AG09319 (cell line): ENCODE measurements at regions not wholly inside any gene's neighbourhood (a gene's known extent, or its start where the extent isn't known, plus 50 kb on each side); places are given as distances from the start of the nearest gene placed in this dataset.

Experiments
- DNase-seq: peaks from one replicate; pipeline ENCODE4 v3.0.0-alpha.2; 2010; ENCODE audit warnings: low read depth; ENCODE audit errors: extremely low read depth
- TF ChIP-seq, protein P1 (sequence below): IDR thresholded peaks from 2 replicates; pipeline ENCODE4 v1.5.1; 2011; ENCODE audit warnings: low read depth, mild to moderate bottlenecking, inconsistent platforms, low read length, moderate library complexity

DNA sequence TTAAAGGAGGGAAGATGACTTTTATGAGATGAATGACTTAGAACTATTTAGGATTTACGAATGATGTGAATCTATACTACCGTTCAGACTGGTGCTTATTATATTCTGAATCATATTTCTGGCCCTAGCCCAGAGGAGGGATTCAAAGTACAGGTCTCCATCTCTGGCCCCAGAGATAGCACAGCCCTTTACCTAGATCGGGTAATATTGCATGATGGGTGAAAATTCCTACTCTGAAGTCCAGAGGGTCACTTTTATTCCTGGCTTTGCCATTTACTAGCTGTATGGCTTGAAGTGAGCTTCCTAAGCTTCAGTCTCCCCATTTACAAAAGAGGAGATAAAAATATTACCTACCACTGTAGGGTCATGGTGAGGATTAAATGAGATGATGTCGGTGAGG, 135.8 kb upstream of the OSR1 start:
- TF ChIP-seq, protein P1, sequence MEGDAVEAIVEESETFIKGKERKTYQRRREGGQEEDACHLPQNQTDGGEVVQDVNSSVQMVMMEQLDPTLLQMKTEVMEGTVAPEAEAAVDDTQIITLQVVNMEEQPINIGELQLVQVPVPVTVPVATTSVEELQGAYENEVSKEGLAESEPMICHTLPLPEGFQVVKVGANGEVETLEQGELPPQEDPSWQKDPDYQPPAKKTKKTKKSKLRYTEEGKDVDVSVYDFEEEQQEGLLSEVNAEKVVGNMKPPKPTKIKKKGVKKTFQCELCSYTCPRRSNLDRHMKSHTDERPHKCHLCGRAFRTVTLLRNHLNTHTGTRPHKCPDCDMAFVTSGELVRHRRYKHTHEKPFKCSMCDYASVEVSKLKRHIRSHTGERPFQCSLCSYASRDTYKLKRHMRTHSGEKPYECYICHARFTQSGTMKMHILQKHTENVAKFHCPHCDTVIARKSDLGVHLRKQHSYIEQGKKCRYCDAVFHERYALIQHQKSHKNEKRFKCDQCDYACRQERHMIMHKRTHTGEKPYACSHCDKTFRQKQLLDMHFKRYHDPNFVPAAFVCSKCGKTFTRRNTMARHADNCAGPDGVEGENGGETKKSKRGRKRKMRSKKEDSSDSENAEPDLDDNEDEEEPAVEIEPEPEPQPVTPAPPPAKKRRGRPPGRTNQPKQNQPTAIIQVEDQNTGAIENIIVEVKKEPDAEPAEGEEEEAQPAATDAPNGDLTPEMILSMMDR: no peak
- no peak for DNase-seq

DNA sequence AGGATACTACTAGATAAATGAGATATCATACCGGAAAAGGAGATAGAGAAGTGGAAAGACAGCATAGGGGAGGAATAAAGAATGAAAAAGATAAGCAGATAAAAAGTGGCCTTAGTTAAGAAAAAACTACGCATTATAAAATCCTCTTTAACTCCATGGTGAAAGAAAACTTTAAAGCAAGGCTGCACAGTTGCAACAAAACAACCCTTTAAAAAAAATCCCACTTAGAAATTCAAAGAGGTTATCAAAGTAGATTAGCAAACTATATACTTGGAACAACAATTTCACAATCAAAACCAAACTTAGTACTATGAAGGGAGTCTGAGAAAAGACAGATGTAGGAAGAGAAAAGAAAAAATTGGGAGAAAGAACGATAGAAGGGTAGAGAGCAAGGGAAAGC, 133.4 kb upstream of the OSR1 start:
- TF ChIP-seq, protein P1: no peak

DNA sequence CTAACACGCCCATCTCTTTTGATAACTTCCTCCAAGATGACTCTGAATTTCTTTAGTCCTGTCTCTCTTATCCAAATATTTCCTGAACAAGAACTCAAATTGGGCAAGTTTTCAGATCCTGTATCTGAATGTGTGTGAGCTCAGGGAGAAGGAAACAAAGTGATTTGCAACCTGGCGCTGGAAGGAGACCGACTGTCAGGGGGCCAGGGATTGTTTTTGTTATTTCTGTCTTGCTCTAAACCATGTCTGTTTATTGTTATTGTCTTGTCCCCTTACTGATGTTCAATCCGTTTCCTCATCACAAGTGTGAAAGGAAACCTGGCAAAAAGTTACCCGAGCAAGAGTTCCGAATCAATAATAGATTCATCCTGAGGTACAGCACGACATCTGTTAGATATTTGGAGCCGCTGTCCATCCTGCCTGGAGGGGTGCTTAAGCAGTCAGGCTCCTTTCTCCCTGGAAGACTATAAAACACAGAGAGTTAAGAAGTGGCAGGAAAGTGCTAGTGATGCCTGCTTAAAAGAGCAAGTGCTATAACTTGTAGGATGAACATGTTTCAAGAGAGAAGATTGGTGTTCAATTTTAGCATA, 132.5 kb upstream of the OSR1 start:
- DNase-seq: no peak
- TF ChIP-seq, protein P1: no peak

More for the DNA sequence above, 133.4 kb upstream of the OSR1 start:
- no peak for DNase-seq

DNA sequence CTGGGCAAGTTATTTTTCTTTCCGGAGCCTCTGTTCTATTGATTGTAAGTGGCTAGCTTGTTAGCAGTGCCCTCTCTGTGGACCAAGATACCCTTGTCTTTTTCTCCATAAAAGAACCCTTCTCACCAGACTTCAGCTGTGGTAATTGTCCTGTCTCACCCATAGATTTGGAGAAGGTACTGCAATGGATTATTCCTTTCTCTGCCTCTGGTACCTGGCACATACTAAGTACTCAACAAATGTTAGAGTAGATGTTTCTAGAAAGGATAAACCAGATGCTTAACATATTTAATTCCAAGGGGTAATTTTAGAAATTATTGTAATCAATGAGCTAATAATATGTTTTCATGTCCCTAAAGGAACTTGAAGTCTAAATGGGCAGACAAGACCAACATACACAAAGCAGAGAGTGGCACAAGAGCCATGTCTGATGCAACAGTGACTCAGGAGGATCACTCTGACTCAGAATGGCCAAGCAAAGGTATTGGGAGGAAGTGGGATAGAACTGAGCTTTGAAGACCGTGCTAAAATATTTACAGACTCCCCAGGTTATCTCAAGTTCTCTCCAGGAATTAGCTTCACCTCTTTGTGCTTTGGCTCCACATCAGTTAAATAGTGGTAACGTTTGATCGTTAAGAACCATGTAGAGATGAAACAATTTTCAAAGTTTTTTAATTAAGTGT, 129.7 kb upstream of the OSR1 start:
- DNase-seq: peak; percentile 12
- TF ChIP-seq, protein P1: no peak

DNA sequence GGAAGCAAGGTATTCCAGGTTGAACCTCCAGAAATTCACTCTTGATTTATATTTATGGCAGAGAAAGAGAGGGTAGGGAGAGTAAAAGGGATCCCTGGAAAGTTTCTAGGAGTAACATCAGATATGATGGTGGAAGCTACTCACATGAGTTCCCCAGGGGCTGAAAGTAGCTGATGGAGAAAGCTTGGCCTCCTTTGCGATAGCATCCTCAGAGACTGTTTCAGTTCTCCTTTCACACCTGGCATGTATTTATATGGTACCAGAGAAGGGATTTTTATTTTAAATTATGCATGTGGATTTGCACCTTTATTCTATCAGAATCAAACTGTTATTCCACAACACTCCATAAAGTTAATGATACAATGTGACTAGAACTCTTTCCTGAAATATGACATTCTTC, 126.3 kb upstream of the OSR1 start:
- TF ChIP-seq, protein P1: no peak
- DNase-seq: no peak

DNA sequence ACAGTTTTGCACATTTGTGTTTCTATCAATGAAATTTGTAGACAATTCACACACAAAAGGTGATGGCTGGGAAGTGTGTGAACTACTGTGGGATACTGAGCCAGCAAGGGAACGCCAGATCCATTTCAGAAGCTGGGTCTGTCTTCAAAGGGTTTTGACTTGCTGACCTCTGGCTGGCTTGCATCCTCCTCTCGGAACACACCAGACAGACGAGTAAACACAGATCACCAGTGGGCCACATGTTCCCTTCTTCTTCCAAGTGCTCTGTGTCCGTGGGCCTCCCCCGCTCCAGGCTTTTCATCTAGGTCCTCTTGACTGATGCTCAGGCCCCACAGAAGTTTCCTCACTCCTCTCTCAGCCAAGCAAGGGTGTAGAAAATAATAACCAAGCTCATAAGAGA, 122.2 kb upstream of the OSR1 start:
- DNase-seq: no peak
- TF ChIP-seq, protein P1: no peak

DNA sequence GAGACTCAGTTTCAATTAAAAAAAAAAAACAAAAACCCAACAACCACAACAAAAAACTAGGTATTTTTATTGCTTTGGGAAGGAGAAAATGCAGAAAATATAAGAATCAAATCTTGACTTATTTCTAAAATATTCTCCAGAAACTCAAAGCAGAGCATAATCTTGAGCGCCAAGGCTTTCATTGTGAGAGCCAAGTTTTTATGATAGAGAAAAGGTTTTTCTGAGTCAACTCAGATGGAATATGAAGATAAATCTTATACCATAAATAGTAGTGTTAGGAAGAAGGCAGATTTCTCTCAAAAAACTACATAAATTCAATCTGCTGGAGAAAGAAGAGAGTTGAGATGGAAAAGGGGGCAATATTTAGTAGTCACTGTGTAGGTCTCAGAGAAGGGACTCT, 121.2 kb upstream of the OSR1 start:
- TF ChIP-seq, protein P1: no peak
- DNase-seq: no peak
